GM12891 (cell line): ENCODE measurements at regions not wholly inside any gene's neighbourhood (a gene's known extent, or its start where the extent isn't known, plus 50 kb on each side); places are given as distances from the start of the nearest gene placed in this dataset.

Experiments used
- POLR2A ChIP-seq: IDR thresholded peaks from 2 replicates; pipeline ENCODE4 v1.6.1; 2011; ENCODE audit warnings: low read depth, low read length, control low read depth
- POLR2AphosphoS5 ChIP-seq: IDR thresholded peaks from 2 replicates; pipeline ENCODE4 v1.6.1; 2011; ENCODE audit warnings: low read depth, low read length, control low read depth
- POU2F2 ChIP-seq: IDR thresholded peaks from 2 replicates; pipeline ENCODE4 v1.6.1; 2011; ENCODE audit warnings: low read depth, mild to moderate bottlenecking, control low read depth, low read length, moderate library complexity
- SPI1 ChIP-seq: IDR thresholded peaks from 2 replicates; pipeline ENCODE4 v1.6.1; 2011; ENCODE audit warnings: low read depth, low read length, control low read depth
- TAF1 ChIP-seq: IDR thresholded peaks from 2 replicates; pipeline ENCODE4 v1.6.1; 2011; ENCODE audit warnings: low read depth, low read length, control low read depth

- TF ChIP-seq POLR2AphosphoS5, result no peak
- no peak for TF ChIP-seq POLR2A
- no peak for TF ChIP-seq POU2F2
- no peak for TF ChIP-seq TAF1
- TF ChIP-seq SPI1, result no peak
Measured at GRCh38 chr5:50964746-50965653, 298.6 kb downstream of the PARP8 start.
